Epithelial cell of esophagus (primary cell): ENCODE measurements at regions not wholly inside any gene's neighbourhood (a gene's known extent, or its start where the extent isn't known, plus 50 kb on each side); places are given as distances from the start of the nearest gene placed in this dataset.

Experiments
- DNase-seq: peaks from one replicate; pipeline ENCODE4 v3.0.0; 2010; ENCODE audit warnings: low read depth
- H3K4me3 ChIP-seq: 2 replicates; pipeline ENCODE4 v1.5.1; 2011; ENCODE audit warnings: mild to moderate bottlenecking, low read length, control low read depth
- CTCF ChIP-seq: IDR thresholded peaks from 2 replicates; pipeline ENCODE4 v1.5.1; 2011; ENCODE audit warnings: low read depth, mild to moderate bottlenecking, low read length, control low read depth, inconsistent platforms; ENCODE audit not compliant: insufficient read depth; ENCODE audit errors: missing control alignments

GRCh38 chr2:192245329-192245728 lies 50.6 kb upstream of the TMEFF2 start:
- TF ChIP-seq CTCF: no peak
- no peak overlapping the region for H3K4me3 ChIP-seq
- no peak for DNase-seq
